ENCODE measurements at regions not wholly inside any gene's neighbourhood (a gene's known extent, or its start where the extent isn't known, plus 50 kb on each side); places are given as distances from the start of the nearest gene placed in this dataset.

DNA sequence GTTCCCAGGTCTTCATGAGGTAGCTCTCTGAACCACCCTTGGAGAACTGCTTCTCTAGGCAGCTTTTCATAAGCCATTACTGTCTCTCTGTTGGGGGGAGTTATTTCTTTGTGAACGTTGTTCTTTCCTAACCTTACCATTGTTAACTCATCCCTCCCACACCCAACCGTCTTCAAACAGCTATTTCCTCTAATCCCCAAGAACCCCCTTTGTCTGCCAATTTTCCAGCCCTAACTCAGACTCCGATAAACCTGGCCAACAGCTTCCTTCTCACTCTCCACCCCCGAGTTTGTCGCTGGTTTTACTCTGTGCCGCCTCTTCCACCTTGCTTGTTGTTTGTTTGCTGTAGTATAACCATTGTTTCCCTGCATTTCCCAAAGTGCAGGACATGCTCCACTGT is 131.5 kb downstream of the CCDC34 start:
- TF ChIP-seq POLR2A (IDR thresholded peaks at IDR 0.05) = no peak
- TF ChIP-seq, protein P1, sequence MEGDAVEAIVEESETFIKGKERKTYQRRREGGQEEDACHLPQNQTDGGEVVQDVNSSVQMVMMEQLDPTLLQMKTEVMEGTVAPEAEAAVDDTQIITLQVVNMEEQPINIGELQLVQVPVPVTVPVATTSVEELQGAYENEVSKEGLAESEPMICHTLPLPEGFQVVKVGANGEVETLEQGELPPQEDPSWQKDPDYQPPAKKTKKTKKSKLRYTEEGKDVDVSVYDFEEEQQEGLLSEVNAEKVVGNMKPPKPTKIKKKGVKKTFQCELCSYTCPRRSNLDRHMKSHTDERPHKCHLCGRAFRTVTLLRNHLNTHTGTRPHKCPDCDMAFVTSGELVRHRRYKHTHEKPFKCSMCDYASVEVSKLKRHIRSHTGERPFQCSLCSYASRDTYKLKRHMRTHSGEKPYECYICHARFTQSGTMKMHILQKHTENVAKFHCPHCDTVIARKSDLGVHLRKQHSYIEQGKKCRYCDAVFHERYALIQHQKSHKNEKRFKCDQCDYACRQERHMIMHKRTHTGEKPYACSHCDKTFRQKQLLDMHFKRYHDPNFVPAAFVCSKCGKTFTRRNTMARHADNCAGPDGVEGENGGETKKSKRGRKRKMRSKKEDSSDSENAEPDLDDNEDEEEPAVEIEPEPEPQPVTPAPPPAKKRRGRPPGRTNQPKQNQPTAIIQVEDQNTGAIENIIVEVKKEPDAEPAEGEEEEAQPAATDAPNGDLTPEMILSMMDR (IDR thresholded peaks at IDR 0.05) = no peak
